NCI-H1436 treated with DMSO at 0.1 percent for 48 hours (cell line): ENCODE measurements at regions not wholly inside any gene's neighbourhood (a gene's known extent, or its start where the extent isn't known, plus 50 kb on each side); places are given as distances from the start of the nearest gene placed in this dataset.
A peak's percentile ranks its signal among the peaks of the same experiment; 100 is the strongest.

Experiments
- DNase-seq: peaks from one replicate; lab custom pipeline; 2025; lab: John Stamatoyannopoulos, UW

DNA sequence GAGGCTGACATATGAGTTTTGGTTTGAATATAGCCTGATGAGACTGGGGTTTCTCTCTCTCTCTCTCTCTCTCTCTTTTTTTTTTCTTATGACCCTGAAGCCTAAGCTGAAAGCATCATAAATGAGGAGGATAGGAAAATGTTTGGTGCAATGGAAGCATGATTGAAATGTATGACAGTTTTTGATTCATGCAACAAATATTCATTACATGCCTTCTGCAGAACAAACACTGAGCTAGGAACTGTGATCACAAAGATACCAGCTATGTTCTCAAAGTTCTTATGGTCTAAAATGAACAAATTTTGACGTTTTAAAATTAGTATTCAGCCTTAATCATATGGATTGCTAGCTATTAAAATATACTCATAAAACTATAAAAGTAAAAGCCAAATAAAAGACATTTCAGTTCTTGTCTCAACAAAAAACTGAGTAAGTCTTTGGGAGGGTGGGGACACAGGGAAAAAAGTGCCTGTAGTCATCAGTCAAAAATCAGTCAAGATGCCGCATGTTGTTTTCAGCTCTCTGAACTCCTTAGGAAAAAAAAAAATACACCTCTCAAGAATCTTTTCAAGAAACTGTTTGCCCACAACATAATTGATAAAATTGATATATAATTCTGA lies 57.2 kb downstream of the NKX6-1 start:
- no peak for DNase-seq

DNA sequence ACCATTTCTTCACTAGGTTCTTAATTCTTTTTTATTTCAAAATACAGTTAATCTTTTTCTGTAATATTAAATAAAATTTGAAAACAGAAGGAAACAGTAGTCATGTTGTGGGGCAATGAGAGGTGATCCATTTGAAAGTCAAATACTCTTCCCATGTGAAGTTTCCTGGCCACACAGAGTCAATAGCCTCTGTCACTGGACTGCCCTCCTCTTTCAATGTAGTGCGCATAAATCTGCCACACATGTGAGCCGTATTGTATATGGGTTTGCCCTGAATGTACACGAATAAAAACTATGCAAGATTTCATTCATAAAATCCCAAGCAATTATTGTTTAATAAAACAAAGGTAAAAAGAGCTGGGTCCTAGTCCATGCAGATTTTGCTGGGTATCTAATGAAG lies 59.1 kb downstream of the NKX6-1 start:
- DNase-seq = no peak

DNA sequence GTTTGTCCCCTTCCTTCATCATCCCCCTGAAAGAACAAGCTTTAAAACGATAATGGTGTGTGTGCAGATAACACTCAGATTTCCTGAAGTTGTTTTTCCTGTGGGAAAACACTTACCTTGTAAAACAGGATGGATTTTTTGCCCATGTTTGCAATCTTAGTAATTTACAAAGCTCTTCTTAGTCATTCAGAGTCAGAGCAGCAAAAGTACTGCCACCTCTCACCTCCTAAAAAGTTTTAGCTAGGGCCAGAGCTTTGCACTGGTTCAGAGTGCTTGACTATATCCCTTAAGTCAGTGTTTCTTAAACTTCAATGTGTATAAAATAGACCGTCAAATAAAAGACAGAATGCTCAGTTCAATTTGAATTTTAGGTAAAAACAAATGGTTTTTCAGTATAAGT lies 62.3 kb downstream of the NKX6-1 start:
- no peak for DNase-seq

DNA sequence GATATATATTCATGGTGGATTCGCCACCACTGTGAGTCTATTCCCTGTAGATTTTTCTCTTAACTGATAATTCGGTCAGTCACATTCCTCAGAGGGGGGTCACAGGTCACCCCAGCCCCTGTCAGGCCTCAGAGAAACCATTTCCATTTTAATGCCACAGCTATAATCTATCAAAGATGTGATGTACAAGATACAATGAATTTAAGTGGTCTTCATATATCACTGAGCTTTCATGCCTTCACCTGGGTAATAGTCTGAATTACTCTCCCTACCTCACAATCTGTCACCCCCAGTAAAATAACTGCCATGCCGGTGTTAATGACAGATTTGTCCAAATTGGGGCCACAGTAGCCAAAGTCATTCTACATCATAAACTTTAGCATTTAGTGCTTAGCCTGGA lies 64.7 kb downstream of the NKX6-1 start:
- DNase-seq = no peak

DNA sequence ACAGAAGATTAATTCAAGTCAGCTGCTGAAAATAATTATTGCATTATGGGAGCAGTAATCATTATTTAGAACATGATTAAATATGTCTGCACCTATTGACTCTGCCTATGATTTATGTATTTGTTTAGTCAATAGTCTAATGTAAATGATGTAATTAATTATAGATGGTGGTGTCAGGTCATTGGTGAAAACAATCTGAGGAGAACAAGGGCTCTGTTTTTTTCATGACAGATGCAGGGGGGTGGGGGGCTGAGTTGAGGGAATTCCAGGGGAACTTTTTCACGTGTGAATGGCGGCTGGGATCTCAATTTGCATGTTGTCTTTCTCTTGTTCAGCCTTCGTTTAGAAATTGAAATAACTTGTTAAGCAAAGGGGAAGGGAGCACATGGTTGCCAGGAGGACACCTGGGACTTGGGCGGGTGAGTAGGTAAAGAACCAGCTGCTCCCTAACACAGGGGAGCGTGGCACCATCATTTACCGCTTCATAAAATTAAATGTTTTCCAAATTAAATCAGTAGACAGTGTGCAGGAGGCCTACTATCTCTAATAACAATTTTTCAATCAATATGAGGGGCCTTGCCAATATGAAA lies 65.4 kb downstream of the NKX6-1 start:
- DNase-seq = no peak

DNA sequence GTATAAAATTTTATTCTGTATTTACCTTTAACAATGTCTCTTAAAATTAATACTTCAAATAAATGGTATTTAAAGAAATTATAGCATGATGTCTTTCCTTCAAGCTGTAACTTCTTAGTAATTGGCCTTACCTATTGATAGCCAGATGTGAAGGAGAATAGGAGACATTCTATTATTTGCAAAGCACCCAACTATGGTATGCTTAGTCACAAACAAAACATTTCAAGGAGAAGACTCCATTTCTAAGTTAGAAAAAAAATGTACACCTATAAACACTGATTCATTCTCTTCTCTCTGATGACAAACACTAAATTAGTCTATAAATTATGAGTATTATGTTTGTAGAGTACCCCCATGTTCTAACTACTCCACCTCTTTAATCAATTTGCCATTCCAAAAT lies 66.4 kb downstream of the NKX6-1 start:
- no peak for DNase-seq

DNA sequence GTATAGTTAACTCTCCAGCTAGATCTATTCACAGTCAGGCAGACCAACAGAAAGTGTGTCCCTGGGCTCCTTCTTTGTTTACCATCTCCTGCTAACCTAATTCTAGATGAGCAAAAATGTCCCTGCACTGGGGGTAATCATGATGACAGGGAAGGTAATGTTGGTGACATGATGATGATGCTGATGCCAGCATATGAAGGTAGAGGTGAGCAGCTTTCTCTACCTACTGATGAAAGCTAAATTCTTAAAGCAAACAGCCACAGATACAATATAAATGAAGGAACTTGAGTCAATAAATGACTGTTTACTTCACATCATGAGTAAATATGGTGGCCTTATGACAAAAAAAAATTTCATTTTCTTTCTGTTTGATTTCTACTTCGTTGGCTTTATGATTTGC lies 78.5 kb downstream of the NKX6-1 start:
- no peak for DNase-seq

DNA sequence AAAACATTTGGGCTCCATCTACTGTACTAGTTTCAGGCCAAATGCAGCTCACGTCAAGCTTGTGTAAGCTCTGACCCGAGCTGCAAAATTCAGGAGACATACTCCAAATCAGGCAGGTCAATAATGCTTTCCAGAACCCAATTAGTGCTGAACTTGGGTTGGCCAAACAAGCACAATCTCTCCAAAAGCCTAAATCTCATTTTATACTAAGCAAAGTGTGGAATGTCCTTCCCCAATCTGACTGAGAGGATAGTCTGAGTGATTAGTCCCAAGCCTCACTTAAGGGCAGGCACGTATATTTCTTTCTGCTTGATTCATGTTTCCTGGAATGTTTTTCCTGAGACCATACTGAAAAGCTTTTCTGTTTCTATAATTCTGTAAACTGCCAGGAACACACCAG lies 79.9 kb downstream of the NKX6-1 start:
- DNase-seq = no peak

DNA sequence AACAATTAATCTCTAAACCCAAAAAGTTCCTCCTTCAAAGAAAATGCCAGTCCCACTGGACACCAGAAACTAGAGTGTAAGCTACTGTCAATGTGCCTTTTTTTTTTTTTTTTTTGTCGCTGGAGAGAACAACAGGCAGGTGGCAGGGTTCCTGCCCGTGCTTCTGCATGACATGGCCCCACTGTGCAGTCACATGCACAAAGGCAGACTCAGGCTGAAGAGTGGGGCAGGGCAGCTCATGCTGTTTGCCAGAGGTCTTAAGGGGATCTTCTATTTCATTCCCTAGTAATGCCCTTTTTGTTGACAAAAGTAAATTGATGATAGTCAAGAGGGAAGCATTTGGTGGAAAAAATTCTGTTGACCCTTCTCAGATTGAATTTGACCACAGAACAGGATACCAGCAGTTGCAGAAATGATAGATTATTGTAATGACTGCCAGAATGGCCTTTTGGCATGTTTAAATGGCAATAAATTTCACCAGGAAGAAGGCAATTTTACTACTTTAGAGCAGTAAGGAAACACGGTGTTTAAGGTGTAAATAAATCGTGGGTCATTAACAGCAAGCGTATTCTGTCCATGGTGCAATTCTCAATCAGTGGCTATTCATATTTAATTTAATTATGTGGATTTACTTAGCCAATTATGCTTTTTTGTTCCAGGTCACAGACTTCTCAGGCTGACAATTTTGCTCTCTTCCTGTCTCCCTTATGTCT lies 80.9 kb downstream of the NKX6-1 start:
- peak; percentile 24 for DNase-seq

DNA sequence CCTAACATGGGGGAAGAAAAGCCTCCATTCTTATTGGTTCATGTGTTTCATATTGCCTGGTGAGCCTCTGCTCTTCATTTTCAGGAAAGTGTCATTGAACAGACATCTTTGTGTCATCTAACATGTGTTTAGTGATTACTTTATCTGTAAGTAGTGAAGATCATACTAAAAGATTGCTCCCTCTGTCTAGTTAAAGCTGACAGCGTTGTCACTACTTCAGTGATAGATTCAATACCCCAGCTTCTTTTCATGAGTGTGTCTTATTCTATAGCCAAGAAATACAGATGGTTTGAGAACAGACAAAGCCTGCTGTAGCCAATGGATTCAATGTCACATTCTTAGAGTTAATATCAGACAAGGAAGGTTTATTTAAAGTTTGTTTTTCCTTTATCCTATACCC lies 85.1 kb downstream of the NKX6-1 start:
- DNase-seq = no peak

DNA sequence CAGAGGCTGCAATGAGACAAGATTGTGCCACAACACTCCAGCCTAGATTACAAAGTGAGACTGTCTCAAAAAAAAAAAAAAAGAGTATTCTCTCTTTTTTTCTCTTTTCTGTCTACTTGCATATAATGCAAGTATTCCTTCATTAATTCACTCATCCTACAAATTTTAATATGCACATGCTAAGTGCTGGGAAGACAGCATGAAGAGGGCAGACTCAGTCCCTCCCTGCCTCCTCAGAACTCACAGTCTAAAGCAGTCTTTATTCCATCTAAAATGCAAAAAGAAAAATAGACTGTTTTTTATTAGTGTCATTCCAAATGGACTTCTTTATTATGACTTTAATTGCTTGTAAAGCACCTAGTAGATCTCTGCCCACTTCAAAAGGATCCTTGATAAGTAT lies 85.6 kb downstream of the NKX6-1 start:
- DNase-seq = no peak

DNA sequence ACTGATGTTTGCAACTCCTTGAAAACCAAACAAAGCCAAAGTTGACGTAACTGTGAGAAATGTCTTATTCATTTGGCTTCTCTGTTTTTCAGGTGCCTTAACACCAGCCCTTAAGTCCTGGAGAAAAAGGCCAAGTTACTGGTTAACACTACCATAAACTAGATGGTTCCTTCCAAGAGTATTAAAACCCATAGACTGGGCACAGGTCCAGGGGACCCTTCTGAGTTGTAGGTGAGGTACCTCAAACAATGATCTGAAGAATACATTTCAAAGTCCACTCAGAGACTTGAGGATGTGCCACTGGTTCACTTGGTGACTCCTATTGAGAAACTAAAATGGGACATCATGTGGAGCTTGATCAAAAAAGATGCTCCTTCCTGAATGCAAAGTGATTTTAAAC lies 87.0 kb downstream of the NKX6-1 start:
- DNase-seq = no peak

DNA sequence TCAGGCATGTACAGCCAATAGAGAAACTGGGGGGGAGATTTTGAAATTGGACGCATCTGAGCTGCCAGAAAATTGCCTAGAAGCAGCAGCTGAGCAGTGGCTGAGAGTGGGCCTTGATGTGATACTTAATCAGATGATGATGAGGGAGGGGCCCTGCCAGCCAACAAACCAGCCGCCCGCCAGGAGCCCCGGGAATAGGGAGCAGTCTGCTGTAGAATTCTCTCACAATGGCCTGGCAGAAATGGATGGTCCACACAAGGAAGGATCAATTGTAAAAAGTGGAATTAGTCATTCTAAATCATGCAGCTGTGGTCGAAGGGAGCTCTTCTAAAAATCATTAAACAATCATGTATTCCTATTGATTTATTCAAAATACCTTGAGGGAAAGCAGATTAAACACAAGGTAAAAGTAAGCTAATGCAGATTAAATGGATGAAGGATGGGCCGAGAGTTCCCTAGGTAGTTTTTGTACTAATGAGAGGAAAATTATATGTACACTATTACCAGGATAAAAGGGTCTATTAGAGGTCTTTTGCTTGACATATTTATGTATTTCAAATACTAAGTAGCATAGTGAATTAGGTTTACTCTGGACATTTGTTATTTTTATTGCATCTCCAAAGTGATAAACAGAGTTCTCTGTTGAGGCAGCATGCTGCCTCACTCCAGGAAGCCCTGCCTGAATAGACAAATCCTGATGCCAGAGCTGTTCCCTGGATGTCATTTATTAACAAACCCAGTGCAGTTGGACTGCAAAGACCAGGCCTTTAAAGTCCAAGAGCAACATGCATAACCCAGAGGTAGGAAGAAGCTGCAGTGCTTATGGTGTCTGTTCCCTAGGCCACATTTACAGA lies 91.3 kb downstream of the NKX6-1 start:
- no peak for DNase-seq

DNA sequence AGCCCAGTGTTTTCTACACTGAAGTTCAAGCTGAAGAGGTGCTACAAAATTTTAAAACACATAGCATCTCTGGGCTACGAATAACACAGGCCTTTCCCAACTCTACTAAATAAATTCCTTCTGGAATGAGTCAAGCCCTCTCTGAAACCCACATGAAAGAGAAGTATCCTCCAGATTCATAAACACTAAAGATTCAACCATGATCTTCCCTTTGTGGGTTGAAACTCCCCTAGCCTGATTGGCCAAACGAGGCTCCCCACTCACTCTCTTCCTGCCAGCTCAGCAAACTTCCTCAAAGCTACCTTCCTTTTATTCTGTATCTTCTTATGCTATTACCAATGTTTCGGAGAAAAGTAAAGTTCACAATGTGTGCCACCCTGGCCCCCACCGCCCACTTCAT lies 95.4 kb downstream of the NKX6-1 start:
- no peak for DNase-seq

DNA sequence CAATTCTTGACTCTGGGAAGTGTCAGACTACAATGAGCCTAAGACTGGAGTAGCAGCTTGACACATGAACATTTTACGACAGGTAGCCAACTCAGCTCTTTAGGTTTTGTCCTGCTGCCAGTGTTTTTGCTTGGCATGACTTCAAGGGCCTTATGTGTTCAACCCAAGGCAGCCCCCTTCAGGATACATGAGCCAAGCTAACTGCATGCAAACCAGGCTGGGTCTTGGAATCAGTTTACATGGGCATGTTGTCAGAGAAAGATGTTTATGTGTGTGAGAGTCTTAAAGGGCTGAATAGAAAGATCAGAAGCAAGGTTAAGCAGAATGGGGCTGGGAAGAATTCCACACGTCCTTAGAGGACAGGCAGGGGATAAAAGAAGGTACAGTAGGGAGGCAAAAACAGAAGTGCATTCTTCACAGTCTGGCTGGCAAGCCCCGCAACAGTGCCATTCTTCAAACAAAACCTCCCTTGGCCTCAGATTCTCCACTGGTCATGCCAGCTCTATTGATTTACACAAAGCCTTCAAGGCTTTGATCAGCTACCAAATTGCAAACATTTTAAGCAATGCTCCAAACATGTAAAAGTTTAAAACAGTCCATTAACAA lies 97.3 kb downstream of the NKX6-1 start:
- DNase-seq = no peak

DNA sequence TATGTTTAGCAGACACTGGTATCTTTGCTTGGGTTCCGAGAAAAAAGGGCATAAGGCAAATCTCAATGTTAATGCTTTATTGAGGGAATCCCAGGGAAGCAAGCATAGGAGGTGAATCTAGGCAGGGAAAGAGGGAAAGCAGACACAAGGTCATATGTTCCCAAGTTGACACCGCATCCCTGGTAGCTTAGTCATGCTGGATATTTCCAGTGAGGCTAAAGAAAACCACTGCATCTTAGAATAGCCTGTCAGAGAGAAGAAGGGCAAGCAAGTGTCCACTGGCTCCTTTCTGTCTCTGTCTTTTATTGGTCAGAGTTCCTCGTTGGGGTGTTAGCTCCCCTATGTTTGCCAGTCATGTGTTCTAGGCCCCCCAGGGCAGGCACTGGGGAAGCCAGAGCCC lies 104.7 kb downstream of the NKX6-1 start:
- no peak for DNase-seq

DNA sequence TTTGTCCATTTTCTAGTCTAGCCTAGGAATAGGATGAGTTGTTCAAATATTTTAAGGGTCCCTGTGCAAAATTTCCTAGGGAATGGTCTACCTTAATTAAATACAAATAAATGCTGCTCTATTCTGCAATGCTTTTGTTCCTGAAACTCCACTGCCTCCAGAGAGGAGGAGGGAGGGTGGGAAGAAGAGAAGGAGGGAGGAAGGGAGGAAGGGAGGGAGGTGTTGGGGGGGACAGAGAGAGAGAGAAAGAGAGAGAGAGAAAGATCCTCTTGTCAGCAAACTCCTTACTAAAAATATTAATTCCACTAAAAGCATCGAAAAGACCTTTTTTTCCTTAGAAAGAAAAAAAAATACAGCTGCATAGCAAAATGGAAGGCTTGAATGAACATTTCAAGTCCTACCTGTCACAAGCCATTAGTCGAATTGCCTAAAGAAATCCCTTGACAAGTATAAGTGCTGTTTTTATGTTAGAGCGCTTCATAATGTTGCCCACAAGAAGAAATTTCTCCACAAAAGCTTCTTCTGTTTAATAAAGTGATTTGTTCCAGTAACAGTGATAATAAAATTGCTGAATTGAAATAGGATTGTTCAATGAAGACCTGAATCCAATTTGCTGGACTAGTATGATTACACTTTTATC lies 106.0 kb downstream of the NKX6-1 start:
- no peak for DNase-seq

DNA sequence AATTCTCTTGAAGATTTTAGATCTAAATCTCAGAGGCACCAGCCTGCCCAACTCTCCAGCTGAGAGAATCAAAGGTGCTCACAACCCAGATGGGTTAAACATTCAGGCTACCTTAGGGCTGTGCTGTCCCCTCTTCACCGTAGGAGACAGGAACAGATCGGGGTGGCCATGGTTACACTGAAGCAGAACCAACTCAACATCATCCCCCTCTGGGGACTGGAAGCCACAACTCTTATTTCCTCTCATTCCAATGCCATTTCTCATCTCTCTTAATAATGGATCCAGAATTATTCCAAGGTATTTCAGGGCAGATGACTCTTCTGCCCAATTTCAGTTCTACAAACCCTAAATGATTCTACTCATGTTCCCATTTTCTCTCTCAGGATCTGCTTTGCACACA lies 109.7 kb downstream of the NKX6-1 start:
- no peak for DNase-seq

DNA sequence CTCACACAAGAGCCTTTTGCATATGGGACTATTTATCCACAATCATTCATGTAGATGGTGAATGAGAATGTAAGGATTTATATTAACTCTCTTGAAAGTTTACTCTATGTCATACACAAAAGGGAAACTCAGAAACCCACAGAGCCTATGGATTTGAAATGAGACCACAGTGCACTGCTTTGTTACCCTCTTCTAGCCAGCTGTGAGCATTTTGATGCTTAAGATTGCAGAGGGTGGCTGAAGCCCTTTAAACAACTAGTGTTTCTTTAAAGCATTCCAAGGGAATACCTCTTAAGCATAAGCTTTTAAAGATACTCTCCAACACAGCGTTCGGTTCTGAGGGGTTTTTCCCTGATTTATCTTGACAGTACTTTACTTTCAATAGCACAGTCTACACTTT lies 113.9 kb downstream of the NKX6-1 start:
- DNase-seq = no peak

DNA sequence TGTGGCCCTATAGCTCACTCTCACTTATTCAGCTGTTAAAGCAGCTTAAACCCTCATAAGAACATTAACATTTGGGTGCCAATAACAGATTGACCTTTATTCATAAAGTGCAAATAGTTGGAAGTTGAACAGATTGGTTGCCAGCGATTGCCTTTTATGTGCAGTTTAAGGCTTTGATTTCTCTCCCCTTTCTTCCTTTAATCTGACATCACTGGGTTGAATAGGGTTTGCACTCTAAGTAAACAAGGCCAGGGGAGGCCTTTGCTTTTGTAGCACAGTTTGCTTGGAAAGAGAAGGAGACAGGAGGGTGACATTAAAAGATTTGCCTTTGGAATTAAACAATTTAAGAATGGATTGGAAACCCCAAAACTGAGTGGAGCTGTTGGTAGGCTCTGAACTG lies 114.3 kb downstream of the NKX6-1 start:
- no peak for DNase-seq

DNA sequence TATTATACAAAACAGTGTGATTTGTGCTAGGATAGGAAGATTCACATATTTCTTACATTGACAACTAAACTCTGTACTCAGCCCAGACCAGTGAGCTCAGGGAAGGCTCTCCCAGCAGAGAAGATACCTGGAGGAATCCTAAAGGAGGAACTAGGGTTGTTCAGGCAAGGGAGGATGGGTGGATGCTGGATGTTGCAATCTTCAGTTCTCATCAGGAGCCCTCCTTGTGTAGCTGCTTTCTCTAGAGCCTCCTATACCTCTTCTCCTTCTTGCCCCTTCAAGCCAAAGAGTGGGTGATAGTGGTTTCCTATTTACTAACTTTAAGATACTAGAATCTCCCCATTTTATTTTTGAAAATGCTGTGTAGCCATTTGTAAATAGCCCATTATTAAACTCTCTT lies 117.3 kb downstream of the NKX6-1 start:
- no peak for DNase-seq
